HG03571 (cell line): ENCODE measurements at regions not wholly inside any gene's neighbourhood (a gene's known extent, or its start where the extent isn't known, plus 50 kb on each side); places are given as distances from the start of the nearest gene placed in this dataset.

Experiments used
- ATAC-seq: cut with Tn5 transposase; IDR thresholded peaks from one replicate; pipeline ENCODE4 v1.9.1; 2021; ENCODE audit not compliant: unreplicated experiment

GRCh38 chr14:29446971-29447370 is 480.7 kb downstream of the PRKD1 start:
- ATAC-seq, result no peak

DNA sequence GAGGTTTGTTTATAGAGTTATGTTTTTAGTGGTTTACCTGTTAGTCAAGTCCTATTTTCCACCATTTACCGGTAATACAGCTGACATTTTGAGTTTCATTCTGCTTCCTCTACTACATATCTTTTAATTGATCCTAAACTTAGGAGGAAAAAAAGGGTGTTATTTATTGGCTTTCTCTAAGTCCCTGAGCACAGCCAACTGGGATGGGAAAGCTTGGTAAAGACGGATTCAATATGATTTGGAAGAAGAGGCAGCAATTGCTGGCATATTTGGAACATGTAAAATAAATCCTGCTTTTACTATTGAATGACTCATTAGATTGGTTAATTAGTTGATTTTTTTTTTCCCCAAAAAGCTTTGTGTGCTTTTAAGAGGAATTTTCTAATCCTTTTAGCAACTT is 475.7 kb downstream of the PRKD1 start:
- no peak for ATAC-seq

- no peak for ATAC-seq
These were observed 474.6 kb downstream of the PRKD1 start for GRCh38 chr14:29453045-29453444.

DNA sequence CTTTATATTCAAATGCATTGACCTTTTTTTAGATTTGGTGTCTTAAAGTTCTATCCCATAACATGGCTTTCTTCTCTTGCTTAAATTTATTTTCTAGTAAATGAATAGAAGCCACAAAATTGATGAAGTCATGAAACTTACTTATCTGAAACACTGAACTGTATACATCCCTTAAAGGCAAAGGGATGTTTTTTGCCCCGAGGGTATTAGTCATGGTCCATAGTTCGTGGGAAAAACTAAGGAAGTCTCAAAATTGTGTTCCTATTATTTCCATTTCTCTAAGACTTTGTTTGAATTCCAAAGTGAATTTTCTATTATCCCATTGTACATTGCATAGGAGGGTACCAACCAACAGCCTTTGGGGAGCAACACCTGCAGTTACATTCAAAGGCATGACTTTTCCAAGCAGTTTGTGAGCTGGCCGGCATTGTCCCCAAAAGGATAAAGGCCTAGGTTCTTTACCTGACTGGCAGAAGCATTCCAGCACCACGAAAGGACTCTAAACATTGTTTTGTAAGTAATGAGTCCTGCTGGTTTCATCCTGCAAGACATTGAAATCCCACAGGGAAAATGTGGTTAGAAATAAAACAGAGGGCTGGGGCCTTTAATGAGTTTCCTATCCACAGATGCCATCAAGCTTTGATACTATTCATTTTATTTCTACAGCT is 473.5 kb downstream of the PRKD1 start:
- ATAC-seq, result no peak

DNA sequence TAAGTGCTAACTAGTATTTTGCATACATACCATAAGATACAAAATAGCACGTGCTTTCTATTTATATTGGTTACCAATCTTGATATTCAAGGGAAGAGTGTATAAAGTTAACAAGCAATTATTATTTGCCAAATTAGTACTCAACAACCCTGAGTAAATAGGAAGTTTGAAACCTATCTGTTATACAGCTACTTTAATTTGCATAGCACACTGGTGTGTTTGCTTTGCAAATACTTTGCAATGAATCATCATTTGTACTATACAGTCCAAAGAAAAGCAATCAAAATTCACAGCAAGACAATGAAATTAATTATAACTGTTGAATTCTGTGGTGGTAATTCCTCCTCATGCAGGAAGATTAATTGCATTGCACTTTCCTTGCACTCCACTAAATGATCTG is 469.1 kb downstream of the PRKD1 start:
- no peak for ATAC-seq

DNA sequence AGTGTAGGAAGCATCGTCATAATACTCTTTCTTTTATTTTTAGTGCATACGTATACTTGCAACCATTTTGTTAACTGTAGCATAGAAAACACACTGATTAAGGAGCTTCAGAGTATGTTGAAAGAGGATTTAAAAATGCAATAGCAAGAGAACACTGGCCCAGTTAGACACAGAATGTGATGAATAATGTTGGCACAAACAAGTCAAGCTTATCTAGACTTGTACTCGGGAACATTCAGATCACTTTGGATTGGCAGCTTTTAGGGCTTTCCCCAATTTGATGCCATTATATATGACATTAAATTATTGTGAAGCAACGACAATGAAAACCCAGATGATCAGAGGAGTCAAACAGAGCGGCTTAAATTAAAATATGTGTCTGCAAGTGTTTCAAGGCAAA is 468.1 kb downstream of the PRKD1 start:
- no peak for ATAC-seq

DNA sequence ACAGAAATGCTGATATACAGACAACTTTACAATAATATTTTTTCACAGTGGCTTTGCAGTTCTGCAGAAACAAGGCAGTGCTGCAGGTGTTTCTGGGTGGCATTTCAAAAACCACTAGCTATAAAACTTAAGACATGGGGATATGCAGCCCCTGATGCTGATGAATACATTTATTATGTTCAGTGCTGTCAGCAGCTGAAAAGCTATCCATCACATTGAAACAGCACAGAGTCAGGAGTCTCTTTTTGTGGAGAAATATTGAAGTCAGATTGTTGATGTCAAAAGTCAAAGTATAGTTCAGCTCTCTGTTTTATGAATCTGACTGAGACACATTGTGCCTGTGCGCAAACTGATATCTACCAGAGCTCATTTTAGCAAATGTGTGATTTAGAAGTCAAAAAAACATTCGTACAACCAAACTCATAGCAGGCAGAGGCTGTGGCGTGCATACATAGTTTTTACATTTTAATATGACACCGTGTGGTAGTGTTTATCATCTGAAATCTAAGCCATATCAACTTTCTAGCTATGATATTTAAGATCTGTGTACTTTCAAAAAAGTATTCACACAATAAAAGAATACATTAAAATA is 467.6 kb downstream of the PRKD1 start:
- ATAC-seq, result no peak

GRCh38 chr14:29461101-29461500 is 466.5 kb downstream of the PRKD1 start:
- ATAC-seq, result no peak

- ATAC-seq, result no peak
These were observed 466.1 kb downstream of the PRKD1 start for GRCh38 chr14:29461506-29461905.

- ATAC-seq, result no peak
These were observed 465.3 kb downstream of the PRKD1 start for GRCh38 chr14:29462321-29462720.

DNA sequence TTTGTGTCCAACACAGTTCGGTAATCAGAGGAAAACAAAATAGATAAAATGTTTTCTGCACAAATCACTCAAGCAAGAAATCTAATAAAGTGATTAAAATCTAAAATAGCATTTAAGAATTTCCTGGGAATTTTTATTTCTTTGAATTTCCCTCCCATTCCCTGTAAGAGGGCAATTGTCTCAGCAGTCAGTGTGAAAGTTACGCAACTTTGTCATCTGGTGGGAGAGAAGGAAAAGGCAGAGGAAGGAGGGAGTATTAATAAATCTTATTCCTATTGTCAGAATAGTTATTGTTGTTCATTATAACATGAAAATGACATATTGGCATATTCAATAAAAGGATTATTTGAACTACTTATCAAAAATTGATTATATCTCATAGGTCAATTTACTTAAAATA is 464.9 kb downstream of the PRKD1 start:
- no peak for ATAC-seq

- no peak for ATAC-seq
These were observed 463.8 kb downstream of the PRKD1 start for GRCh38 chr14:29463727-29464395.

- no peak for ATAC-seq
These were observed 462.6 kb downstream of the PRKD1 start for GRCh38 chr14:29465095-29465494.

- no peak for ATAC-seq
These were observed 452.0 kb downstream of the PRKD1 start for GRCh38 chr14:29475641-29476040.

- ATAC-seq, result no peak
These were observed 441.5 kb downstream of the PRKD1 start for GRCh38 chr14:29486132-29486531.

DNA sequence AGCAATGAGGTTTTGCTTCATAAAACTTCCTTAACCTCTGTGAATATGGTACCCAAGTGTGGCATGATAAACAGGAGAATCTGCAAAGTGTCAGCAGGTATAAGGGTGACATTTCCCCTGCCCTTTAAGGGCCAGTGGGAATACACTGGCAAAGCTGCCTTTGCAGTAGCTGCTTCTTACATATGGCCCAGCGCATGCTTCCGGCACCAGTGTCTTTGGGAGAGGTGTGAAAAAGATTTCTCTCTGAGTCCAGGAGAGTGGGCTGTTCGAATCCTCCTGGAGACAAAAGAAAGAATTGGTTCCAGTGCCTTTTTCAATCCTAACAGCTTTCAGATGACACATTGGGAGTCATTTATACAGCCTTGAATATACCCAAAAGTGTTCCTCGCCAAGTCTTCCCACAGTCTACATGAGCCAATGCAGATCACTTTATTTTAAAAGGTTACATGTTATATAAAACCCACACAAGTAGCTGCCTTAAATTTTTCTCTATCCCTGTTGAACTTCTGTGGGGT is 437.7 kb downstream of the PRKD1 start:
- ATAC-seq, result no peak

DNA sequence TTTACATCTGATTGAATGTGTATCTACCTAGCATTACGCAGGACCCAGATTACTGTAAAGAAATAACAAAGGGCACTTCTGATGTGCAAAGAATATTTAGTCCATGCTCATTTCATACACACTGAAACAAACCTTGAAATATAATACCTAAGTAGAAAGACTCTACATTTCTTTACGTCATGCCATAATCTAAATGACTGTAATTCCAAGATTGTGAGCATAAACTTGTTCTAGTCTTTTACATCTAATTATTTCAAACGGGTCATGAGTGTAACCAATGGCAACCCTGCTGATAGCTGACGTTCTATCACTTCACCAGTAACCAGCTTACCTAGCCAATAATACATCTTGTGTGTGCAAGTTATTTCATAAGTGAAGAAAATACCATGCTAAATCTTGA is 433.8 kb downstream of the PRKD1 start:
- ATAC-seq, result no peak

GRCh38 chr14:29494312-29494711 is 433.3 kb downstream of the PRKD1 start:
- no peak for ATAC-seq

- ATAC-seq, result no peak
These were observed 423.7 kb downstream of the PRKD1 start for GRCh38 chr14:29503903-29504302.

DNA sequence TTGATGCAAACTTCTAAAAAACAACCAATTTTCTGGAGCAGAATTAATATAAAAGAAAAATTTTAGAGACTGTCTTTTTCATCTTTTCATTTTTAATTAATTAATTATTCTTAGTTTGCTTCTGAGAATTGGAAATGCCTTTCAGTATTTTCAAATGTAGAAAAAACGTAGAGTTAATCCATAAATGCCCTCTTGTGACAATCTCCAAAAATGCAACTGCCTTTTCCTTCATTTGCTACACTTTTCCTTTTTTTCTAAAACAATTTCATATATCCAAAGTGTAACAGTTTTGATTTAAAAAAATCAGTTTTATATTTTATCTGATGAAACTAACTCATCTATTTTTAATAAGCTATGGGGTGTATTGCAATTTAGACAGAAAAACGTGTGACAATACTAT is 409.3 kb downstream of the PRKD1 start:
- no peak for ATAC-seq

DNA sequence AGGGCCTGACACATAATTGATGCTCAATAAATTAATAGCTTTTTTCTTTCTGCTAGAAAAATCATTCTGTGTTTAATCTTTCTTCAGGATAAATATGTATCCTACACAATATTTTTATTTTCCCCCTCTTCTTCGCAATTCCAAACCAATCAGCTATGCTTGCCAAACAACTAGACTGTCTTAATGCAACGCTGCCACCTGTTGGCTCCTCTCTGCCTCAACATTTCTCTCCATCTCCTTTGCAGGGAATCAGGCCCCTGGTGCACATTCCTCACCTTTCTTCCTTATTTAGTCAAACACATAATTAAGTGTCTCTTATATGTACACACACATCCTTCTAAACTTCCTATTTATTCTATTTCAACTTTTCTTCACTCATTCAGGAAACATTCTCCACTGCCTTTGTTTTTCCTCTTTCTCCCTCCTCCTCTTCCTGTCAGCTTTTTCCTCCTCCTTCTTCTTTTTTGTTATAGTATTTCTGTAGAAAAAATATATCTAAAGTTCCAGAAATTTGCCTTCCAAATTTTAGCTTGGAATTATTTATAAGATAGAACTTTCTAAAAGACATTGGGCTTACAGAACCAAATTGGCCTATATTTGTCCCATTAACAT is 406.0 kb downstream of the PRKD1 start:
- ATAC-seq, result no peak
